ENCODE measurements at regions not wholly inside any gene's neighbourhood (a gene's known extent, or its start where the extent isn't known, plus 50 kb on each side); places are given as distances from the start of the nearest gene placed in this dataset.

DNA sequence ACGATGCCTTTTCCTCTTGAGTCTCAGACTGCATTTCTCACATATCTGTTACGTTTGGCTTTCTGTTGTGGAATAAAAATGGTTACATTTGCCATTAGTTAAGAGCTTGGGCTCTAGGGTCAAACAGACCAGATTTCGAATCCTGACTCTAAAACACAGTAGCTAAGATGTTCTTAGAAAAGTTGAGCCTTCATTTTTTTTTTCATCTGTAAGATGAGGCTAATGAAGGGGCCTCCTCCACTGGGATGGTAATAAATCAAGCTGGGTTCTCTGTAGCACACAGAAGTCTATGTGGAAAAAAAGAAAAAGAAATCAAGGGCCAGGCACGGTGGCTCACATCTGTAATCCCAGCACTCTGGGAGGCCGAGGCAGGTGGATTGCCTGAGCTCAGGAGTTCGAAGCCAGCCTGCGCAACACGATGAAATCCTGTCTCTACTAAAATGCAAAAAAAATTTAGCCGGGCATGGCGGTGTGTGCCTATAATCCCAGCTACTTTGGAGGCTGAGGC is 49.9 kb upstream of the CAPRIN1 start:
- Histone ChIP-seq H3K36me3 (ENCODE audit: low read length) (no peaks in the 10 kb centered on the region), H3K4me2 (ENCODE audit: low read depth, low read length, poor library complexity, severe bottlenecking) (no peak overlapping the region), H4K20me1 (ENCODE audit: low read depth, low read length) (no peaks in the 10 kb centered on the region), H3K79me2 (ENCODE audit: insufficient read depth, low read length) (no peaks in the 10 kb centered on the region), H3K4me3 (ENCODE audit: insufficient read depth, low read length, poor library complexity, severe bottlenecking) (no peak overlapping the region), H3F3A (ENCODE audit: insufficient read depth) (no peaks in the 10 kb centered on the region), H3K9me2 (replicated peaks; ENCODE audit: insufficient read depth, low read length) (no peaks in the 10 kb centered on the region), H2AFZ (ENCODE audit: low read depth, low read length, severe bottlenecking) (no peak overlapping the region), H3K9ac (ENCODE audit: low read length) (no peak overlapping the region), H3K9me3 (ENCODE audit: insufficient read depth, low read length) (no peaks in the 10 kb centered on the region), H3K27me3 (ENCODE audit: low read length) (no peaks in the 10 kb centered on the region), H3K27ac (ENCODE audit: low read depth, low read length) (no peak overlapping the region)
- TF ChIP-seq EZH2phosphoT487 (conservative IDR thresholded peaks at IDR 0.05; ENCODE audit: low read length): no peak
- no peak for TF ChIP-seq CTCF (IDR thresholded peaks at IDR 0.05; ENCODE audit: insufficient read depth, low read length, poor library complexity, severe bottlenecking)

DNA sequence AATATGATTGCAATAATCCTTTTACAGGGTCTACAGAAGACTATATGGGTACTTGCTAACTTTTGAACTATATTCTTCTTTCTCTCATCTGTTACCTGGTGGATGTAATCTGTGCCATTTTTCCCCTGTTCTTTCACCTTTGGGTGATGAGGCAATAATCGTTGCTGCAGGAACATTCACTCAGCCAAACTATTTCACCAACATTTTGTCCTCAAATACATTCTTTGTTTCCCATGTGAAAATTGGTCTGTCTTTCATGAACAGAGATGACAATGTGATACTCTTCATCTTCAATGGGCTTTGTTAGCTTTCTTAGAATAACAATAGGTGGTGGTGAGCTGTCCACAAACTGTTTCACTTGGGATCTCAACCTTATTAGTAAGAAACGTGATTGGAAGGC is 52.1 kb upstream of the CAPRIN1 start:
- H3K36me3 ChIP-seq (ENCODE audit: low read length): no peaks in the 10 kb centered on the region
- no peaks in the 10 kb centered on the region for H4K20me1 ChIP-seq (ENCODE audit: low read depth, low read length)
- H3F3A ChIP-seq (ENCODE audit: insufficient read depth): no peaks in the 10 kb centered on the region
- no peaks in the 10 kb centered on the region for H3K79me2 ChIP-seq (ENCODE audit: insufficient read depth, low read length)
- H3K9ac ChIP-seq (ENCODE audit: low read length): no peak overlapping the region
- no peak overlapping the region for H3K4me3 ChIP-seq (ENCODE audit: insufficient read depth, low read length, poor library complexity, severe bottlenecking)
- H3K9me2 ChIP-seq (replicated peaks; ENCODE audit: insufficient read depth, low read length): no peaks in the 10 kb centered on the region
- no peaks in the 10 kb centered on the region for H3K27me3 ChIP-seq (ENCODE audit: low read length)
- H2AFZ ChIP-seq (ENCODE audit: low read depth, low read length, severe bottlenecking): no peak overlapping the region
- TF ChIP-seq EZH2phosphoT487 (conservative IDR thresholded peaks at IDR 0.05; ENCODE audit: low read length): no peak
- TF ChIP-seq CTCF (IDR thresholded peaks at IDR 0.05; ENCODE audit: insufficient read depth, low read length, poor library complexity, severe bottlenecking): no peak
- no peak overlapping the region for H3K27ac ChIP-seq (ENCODE audit: low read depth, low read length)
- no peak overlapping the region for H3K4me2 ChIP-seq (ENCODE audit: low read depth, low read length, poor library complexity, severe bottlenecking)
- H3K9me3 ChIP-seq (ENCODE audit: insufficient read depth, low read length): no peaks in the 10 kb centered on the region

- Histone ChIP-seq H3K4me3 (ENCODE audit: insufficient read depth, low read length, poor library complexity, severe bottlenecking) (no peak overlapping the region), H3K27me3 (ENCODE audit: low read length) (no peaks in the 10 kb centered on the region), H3K27ac (ENCODE audit: low read depth, low read length) (no peak overlapping the region), H2AFZ (ENCODE audit: low read depth, low read length, severe bottlenecking) (no peak overlapping the region), H3K4me2 (ENCODE audit: low read depth, low read length, poor library complexity, severe bottlenecking) (peak overlapping the region; percentile 27), H3K36me3 (ENCODE audit: low read length) (no peaks in the 10 kb centered on the region), H3K9me2 (replicated peaks; ENCODE audit: insufficient read depth, low read length) (no peaks in the 10 kb centered on the region), H4K20me1 (ENCODE audit: low read depth, low read length) (no peaks in the 10 kb centered on the region), H3F3A (ENCODE audit: insufficient read depth) (no peaks in the 10 kb centered on the region), H3K9me3 (ENCODE audit: insufficient read depth, low read length) (no peaks in the 10 kb centered on the region), H3K79me2 (ENCODE audit: insufficient read depth, low read length) (no peaks in the 10 kb centered on the region), H3K9ac (ENCODE audit: low read length) (no peak overlapping the region)
- TF ChIP-seq CTCF (IDR thresholded peaks at IDR 0.05; ENCODE audit: insufficient read depth, low read length, poor library complexity, severe bottlenecking) (no peak), EZH2phosphoT487 (conservative IDR thresholded peaks at IDR 0.05; ENCODE audit: low read length) (no peak)
Observed at GRCh38 chr11:33997584-33998251, 53.8 kb upstream of the CAPRIN1 start.

Data from SU-DHL-6 (cell line).